AG04449 (cell line): ENCODE measurements at regions not wholly inside any gene's neighbourhood (a gene's known extent, or its start where the extent isn't known, plus 50 kb on each side); places are given as distances from the start of the nearest gene placed in this dataset.

ENCODE experiments used
- CTCF ChIA-PET: fragments of 350-600 bp; formaldehyde crosslinking; extraction: SDS; loops from one replicate; lab custom pipeline; 2021; ENCODE audit warnings: antibody characterized with exemption; lab: Yijun Ruan, JAX
- POLR2A ChIA-PET: fragments of 400-600, 350-600 bp; formaldehyde crosslinking; extraction: SDS; loops from one replicate; lab custom pipeline; 2020; ENCODE audit warnings: antibody characterized with exemption, inconsistent platforms; lab: Yijun Ruan, JAX
- DNase-seq: peaks from one replicate; pipeline ENCODE4 v3.0.0-alpha.2; 2010; ENCODE audit warnings: low read depth, low spot score
- H3K4me3 ChIP-seq: 2 replicates; pipeline ENCODE4 v1.5.1; 2011; ENCODE audit warnings: low read depth, mild to moderate bottlenecking, control low read depth, low read length
- TF ChIP-seq, protein P1 (sequence below): IDR thresholded peaks from one replicate; pipeline ENCODE4 v1.5.1; 2011; ENCODE audit warnings: mild to moderate bottlenecking, moderate library complexity, low read length, control low read depth, inconsistent platforms; ENCODE audit not compliant: insufficient read depth; ENCODE audit errors: missing control alignments

DNA sequence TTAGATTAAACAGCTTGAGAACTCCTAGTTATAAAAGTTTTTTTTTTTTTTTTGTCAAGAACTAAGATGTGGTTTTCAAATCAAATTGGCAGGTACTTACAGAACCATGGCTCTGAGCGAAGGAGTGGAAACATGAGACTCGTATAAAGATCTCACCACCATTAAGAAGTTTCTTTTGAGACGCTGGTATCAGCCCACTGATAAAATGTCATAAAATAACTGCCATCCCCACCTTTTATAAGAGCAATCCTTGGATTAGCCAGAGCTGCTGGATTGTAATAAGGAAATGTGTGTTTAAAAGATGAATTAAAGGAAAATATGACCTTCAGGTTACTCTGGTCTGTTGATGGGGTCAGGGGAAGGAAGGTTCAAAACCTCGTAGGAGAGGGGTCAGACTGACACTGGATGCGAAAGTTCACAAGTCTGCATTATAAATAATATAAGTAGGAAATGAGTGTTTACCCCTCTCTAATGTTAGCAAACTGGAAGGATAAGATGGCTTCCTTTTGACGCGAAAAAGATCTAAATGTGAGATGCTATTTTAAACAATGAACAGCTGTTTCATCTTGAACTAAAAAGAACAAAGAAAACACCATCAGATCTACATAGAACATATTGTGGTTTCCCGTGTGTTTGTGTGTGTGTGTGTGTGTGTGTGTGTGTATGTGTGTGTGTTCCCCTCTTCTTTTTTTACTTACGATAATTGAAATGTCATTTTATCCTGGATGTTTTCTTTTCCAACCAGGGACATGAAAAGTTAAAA, 386.8 kb upstream of the JAG1 start:
- CTCF ChIA-PET = no interaction called here
- no peak for DNase-seq
- POLR2A ChIA-PET = interaction anchor here (0.7 kb wide), 1 partner anchor 134 kb away, joined by 3 read pairs; no protein-coding TSS in a partner anchor
- no peak overlapping the region for H3K4me3 ChIP-seq
- TF ChIP-seq, protein P1, sequence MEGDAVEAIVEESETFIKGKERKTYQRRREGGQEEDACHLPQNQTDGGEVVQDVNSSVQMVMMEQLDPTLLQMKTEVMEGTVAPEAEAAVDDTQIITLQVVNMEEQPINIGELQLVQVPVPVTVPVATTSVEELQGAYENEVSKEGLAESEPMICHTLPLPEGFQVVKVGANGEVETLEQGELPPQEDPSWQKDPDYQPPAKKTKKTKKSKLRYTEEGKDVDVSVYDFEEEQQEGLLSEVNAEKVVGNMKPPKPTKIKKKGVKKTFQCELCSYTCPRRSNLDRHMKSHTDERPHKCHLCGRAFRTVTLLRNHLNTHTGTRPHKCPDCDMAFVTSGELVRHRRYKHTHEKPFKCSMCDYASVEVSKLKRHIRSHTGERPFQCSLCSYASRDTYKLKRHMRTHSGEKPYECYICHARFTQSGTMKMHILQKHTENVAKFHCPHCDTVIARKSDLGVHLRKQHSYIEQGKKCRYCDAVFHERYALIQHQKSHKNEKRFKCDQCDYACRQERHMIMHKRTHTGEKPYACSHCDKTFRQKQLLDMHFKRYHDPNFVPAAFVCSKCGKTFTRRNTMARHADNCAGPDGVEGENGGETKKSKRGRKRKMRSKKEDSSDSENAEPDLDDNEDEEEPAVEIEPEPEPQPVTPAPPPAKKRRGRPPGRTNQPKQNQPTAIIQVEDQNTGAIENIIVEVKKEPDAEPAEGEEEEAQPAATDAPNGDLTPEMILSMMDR = no peak

GRCh38 chr20:11063444-11063843, 389.6 kb upstream of the JAG1 start:
- ChIA-PET CTCF (no interaction called here), POLR2A (no interaction called here)
- no peak for DNase-seq
- TF ChIP-seq, protein P1 = no peak
- H3K4me3 ChIP-seq = no peak overlapping the region

GRCh38 chr20:11064946-11065345, 391.1 kb upstream of the JAG1 start:
- CTCF ChIA-PET = no interaction called here
- DNase-seq = no peak
- TF ChIP-seq, protein P1 = no peak
- POLR2A ChIA-PET = no interaction called here
- no peak overlapping the region for H3K4me3 ChIP-seq

- TF ChIP-seq, protein P1 = no peak
- ChIA-PET CTCF (no interaction called here), POLR2A (no interaction called here)
- H3K4me3 ChIP-seq = no peak overlapping the region
- DNase-seq = no peak
These were observed 393.6 kb upstream of the JAG1 start for GRCh38 chr20:11067359-11067758.

- POLR2A ChIA-PET = no interaction called here
These were observed 399.2 kb upstream of the JAG1 start for GRCh38 chr20:11072982-11073381.

DNA sequence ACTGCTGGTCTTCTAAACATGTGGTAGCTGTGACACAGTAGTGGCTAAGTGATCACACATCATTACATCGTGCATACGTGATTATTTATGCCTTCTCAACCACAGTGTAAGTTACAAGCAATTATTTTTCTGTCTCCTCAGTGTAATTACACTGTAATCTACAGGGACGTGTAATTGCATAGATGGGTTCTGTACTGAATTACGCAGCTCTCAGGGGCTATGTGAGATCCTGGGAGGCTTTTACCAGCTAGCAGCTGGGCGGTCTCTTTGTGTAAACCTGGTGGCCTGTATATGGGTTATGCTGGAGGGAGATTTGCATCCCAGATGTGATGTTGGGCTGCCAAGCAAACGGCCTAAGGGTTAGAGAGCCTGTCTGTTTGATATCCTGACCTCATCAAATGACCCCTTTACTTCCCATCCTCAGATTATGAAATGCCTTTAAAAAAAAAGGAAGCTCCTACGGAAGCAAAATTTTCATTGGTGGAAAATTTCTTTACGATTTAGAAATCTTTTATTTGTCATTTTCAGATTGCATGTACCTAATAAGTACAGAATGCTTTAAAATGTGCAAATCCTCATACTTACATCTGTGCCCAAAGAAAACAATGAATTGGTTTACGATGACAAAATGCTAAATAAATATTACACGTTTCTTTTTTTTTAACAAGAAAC, 402.8 kb upstream of the JAG1 start:
- CTCF ChIA-PET = no interaction called here
- TF ChIP-seq, protein P1 = no peak
- no peak overlapping the region for H3K4me3 ChIP-seq
- DNase-seq = no peak
- POLR2A ChIA-PET = interaction anchor here (0.6 kb wide), 1 partner anchor 15 kb away, joined by 3 read pairs; no protein-coding TSS in a partner anchor

More at GRCh38 chr20:11072982-11073381, 399.2 kb upstream of the JAG1 start:
- CTCF ChIA-PET = no interaction called here
- TF ChIP-seq, protein P1 = no peak
- DNase-seq = no peak
- H3K4me3 ChIP-seq = no peak overlapping the region
